ENCODE measurements at regions not wholly inside any gene's neighbourhood (a gene's known extent, or its start where the extent isn't known, plus 50 kb on each side); places are given as distances from the start of the nearest gene placed in this dataset.

DNA sequence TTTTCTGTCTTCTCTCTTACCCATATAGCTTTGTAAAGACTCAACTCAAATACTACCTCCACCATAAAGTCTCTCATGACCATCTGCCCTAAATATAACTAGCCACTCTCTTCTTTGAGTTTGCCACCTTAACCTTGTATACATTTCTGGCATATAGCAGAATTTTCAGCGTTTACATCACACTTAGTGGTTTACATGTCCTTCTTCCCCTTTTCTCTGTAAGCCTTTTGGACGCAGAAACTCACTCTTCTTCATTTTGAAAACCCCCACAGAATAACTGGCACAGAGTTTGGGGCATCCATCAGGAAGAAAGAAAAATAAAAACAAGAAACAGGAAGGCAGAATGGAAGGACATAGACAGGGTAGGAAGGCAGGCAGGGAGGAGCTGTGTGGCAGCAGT, 131.8 kb upstream of the DUSP10 start:
- TF ChIP-seq, protein P1, sequence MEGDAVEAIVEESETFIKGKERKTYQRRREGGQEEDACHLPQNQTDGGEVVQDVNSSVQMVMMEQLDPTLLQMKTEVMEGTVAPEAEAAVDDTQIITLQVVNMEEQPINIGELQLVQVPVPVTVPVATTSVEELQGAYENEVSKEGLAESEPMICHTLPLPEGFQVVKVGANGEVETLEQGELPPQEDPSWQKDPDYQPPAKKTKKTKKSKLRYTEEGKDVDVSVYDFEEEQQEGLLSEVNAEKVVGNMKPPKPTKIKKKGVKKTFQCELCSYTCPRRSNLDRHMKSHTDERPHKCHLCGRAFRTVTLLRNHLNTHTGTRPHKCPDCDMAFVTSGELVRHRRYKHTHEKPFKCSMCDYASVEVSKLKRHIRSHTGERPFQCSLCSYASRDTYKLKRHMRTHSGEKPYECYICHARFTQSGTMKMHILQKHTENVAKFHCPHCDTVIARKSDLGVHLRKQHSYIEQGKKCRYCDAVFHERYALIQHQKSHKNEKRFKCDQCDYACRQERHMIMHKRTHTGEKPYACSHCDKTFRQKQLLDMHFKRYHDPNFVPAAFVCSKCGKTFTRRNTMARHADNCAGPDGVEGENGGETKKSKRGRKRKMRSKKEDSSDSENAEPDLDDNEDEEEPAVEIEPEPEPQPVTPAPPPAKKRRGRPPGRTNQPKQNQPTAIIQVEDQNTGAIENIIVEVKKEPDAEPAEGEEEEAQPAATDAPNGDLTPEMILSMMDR (IDR thresholded peaks at IDR 0.05; ENCODE audit: low read depth, low read length, poor library complexity, severe bottlenecking): no peak
- TF ChIP-seq EZH2phosphoT487 (IDR thresholded peaks at IDR 0.05; ENCODE audit: borderline replicate concordance, low read length): no peak
